Muscle of leg (tissue), 3 donors: ENCODE measurements at regions not wholly inside any gene's neighbourhood (a gene's known extent, or its start where the extent isn't known, plus 50 kb on each side); places are given as distances from the start of the nearest gene placed in this dataset.

Experiments used
- DNase-seq: peaks from one replicate; pipeline ENCODE4 v3.0.0; 2013
- H3K27ac ChIP-seq: one replicate; pipeline ENCODE4 v1.5.1; 2013; ENCODE audit warnings: mild to moderate bottlenecking, low read length, control low read depth
- H3K27me3 ChIP-seq: one replicate; pipeline ENCODE4 v1.6.1; 2013; ENCODE audit warnings: low read length; ENCODE audit not compliant: control insufficient read depth, insufficient read depth
- H3K36me3 ChIP-seq: one replicate; pipeline ENCODE4 v1.6.1; 2013; ENCODE audit warnings: low read length; ENCODE audit not compliant: control insufficient read depth, insufficient read depth
- H3K4me1 ChIP-seq: one replicate; pipeline ENCODE4 v1.6.1; 2013; ENCODE audit warnings: low read length; ENCODE audit not compliant: control insufficient read depth, insufficient read depth
- H3K4me3 ChIP-seq: one replicate; pipeline ENCODE4 v1.5.1; 2013; ENCODE audit warnings: low read length, control low read depth
- H3K9me3 ChIP-seq: replicated peaks from 2 replicates; pipeline ENCODE4 v1.6.1; 2013; ENCODE audit warnings: low read depth, low read length; ENCODE audit not compliant: control insufficient read depth
- WGBS: methylation state at CpG from one replicate; pipeline ENCODE4 v1.1.5; 2013; ENCODE audit warnings: missing lambda C conversion rate; ENCODE audit not compliant: insufficient coverage; 5-methylcytosine and 5-hydroxymethylcytosine counted together

DNA sequence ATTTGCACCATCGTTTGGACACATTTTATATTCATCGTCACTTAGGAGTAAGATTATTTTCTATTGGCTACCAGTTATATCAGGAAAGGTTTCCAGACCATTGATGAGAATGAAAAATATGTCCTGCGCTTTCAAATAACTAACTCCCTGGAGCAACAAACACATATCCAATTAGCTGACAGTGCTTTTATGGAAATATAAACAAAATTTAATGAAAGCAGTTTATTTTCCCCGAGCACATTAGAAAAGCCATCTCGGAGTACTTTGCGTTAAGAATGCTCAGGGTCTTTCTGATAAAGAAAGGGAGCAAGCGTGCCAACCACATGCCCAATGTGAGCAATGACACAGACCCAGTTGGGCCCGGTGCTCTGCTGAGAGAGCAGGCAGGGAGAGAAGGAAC lies 85.1 kb upstream of the ZPBP start:
- Histone ChIP-seq H3K27ac (no peak overlapping the region), H3K4me3 (no peak overlapping the region), H3K9me3 (no peaks in the 10 kb centered on the region), H3K36me3 (no peaks in the 10 kb centered on the region), H3K4me1 (no peaks in the 10 kb centered on the region), H3K27me3 (no peaks in the 10 kb centered on the region)
- no peak for DNase-seq
- WGBS = 95% methylated on average over 5 of the region's 8 CpGs

- Histone ChIP-seq H3K27ac (no peak overlapping the region), H3K4me3 (no peak overlapping the region), H3K9me3 (no peaks in the 10 kb centered on the region), H3K27me3 (no peaks in the 10 kb centered on the region), H3K36me3 (no peaks in the 10 kb centered on the region), H3K4me1 (no peaks in the 10 kb centered on the region)
- no peak for DNase-seq
- WGBS = no CpG with 5 or more reads among the region's 1 CpG
These were observed 81.9 kb upstream of the ZPBP start for GRCh38 chr7:50174948-50175347.

GRCh38 chr7:50166997-50167965 lies 74.2 kb upstream of the ZPBP start:
- no peak for DNase-seq
- H3K27me3 ChIP-seq = no peaks in the 10 kb centered on the region
- no peak overlapping the region for H3K4me3 ChIP-seq
- no peaks in the 10 kb centered on the region for H3K36me3 ChIP-seq
- no peak overlapping the region for H3K27ac ChIP-seq
- 68% methylated on average over 8 of the region's 13 CpGs for WGBS
- no peaks in the 10 kb centered on the region for H3K9me3 ChIP-seq
- H3K4me1 ChIP-seq = no peaks in the 10 kb centered on the region

GRCh38 chr7:50164559-50165170 lies 71.6 kb upstream of the ZPBP start:
- DNase-seq = no peak
- WGBS = 84% methylated on average over 4 of the region's 6 CpGs

GRCh38 chr7:50160206-50160605 lies 67.2 kb upstream of the ZPBP start:
- no peak for DNase-seq
- no peak overlapping the region for H3K27ac ChIP-seq
- WGBS = no CpG with 5 or more reads among the region's 4 CpGs
- no peaks in the 10 kb centered on the region for H3K27me3 ChIP-seq
- H3K36me3 ChIP-seq = no peaks in the 10 kb centered on the region
- no peak overlapping the region for H3K4me3 ChIP-seq
- H3K9me3 ChIP-seq = no peaks in the 10 kb centered on the region
- H3K4me1 ChIP-seq = no peaks in the 10 kb centered on the region

More at GRCh38 chr7:50164559-50165170, 71.6 kb upstream of the ZPBP start:
- H3K9me3 ChIP-seq = no peaks in the 10 kb centered on the region
- no peaks in the 10 kb centered on the region for H3K4me1 ChIP-seq
- H3K27me3 ChIP-seq = no peaks in the 10 kb centered on the region
- H3K36me3 ChIP-seq = no peaks in the 10 kb centered on the region
- no peak overlapping the region for H3K4me3 ChIP-seq
- H3K27ac ChIP-seq = no peak overlapping the region

DNA sequence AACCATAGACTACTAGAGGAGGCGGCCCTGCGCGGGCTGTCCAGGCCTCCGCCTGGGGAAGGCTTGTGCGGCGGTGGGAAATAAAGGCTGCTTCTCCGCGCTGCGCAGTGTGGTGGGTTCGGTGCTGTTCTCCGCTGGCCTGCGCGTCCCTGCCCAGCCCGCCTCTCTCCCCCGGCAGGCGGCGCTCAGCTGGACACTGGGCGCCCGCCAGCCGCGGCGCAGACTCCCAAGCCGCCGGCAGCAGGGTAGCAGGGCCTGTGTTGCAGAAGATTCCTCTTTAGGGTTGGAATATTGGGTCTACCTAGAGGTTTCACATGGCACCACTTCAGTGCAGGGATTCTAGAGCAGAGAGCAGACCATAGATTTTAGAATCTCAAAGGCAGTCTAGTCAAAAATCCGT lies 66.1 kb upstream of the ZPBP start:
- no peak for DNase-seq
- Histone ChIP-seq H3K36me3 (no peaks in the 10 kb centered on the region), H3K9me3 (no peaks in the 10 kb centered on the region), H3K4me1 (no peaks in the 10 kb centered on the region), H3K27ac (no peak overlapping the region), H3K4me3 (no peak overlapping the region), H3K27me3 (no peaks in the 10 kb centered on the region)
- 85% methylated on average over 22 of the region's 25 CpGs for WGBS

- Histone ChIP-seq H3K9me3 (no peaks in the 10 kb centered on the region), H3K27me3 (no peaks in the 10 kb centered on the region), H3K4me3 (no peak overlapping the region), H3K27ac (no peak overlapping the region), H3K4me1 (no peaks in the 10 kb centered on the region), H3K36me3 (no peaks in the 10 kb centered on the region)
- 70% methylated on average over 4 of the region's 5 CpGs for WGBS
- no peak for DNase-seq
These were observed 63.7 kb upstream of the ZPBP start for GRCh38 chr7:50156706-50157105.

- DNase-seq = no peak
- Histone ChIP-seq H3K27me3 (no peaks in the 10 kb centered on the region), H3K36me3 (no peaks in the 10 kb centered on the region), H3K4me1 (no peaks in the 10 kb centered on the region), H3K4me3 (no peak overlapping the region), H3K27ac (no peak overlapping the region), H3K9me3 (no peaks in the 10 kb centered on the region)
- 56% methylated on average over 4 of the region's 4 CpGs for WGBS
These were observed 63.1 kb upstream of the ZPBP start for GRCh38 chr7:50156163-50156562.

DNA sequence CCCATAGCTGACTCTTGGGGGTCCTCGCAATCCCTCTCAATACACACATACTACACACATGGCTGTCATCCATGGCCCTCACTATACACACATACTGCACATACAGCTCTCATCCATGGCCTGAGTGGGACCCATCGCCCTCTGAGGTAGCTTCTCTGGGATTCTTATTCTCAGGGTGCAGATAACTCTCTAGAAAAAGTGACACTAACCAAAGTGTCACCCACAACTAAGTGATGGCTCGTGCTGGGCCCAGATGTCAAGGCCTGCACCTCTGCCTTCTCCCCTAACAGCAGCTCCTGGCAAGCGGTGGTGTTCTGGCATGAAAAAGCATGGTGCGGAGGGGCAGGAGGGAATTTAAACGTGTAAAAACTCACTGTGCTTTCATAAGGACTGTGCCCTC lies 62.7 kb upstream of the ZPBP start:
- H3K36me3 ChIP-seq = no peaks in the 10 kb centered on the region
- H3K27me3 ChIP-seq = no peaks in the 10 kb centered on the region
- WGBS = 83% methylated on average over 2 of the region's 6 CpGs
- H3K4me1 ChIP-seq = no peaks in the 10 kb centered on the region
- no peak overlapping the region for H3K4me3 ChIP-seq
- no peak overlapping the region for H3K27ac ChIP-seq
- no peaks in the 10 kb centered on the region for H3K9me3 ChIP-seq
- no peak for DNase-seq

DNA sequence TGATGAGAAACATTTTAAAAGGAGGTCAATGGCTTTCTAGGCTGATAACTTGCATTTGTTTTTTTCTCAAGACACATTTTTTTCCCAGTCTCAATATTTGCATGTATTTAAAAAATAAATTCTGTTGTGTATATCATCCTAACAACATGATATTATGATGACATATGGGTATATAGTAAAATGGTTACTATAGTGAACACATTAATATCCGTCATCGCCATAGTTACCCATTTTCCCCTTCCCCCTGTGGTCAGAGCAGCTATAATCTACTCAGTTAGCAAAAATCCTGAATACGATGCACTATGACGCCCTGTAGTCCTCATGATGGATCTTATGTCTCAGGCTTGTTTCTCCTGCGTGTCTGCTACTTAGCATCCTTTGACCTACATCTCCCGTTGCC lies 60.9 kb upstream of the ZPBP start:
- no peaks in the 10 kb centered on the region for H3K9me3 ChIP-seq
- no peak for DNase-seq
- no peaks in the 10 kb centered on the region for H3K27me3 ChIP-seq
- H3K36me3 ChIP-seq = no peaks in the 10 kb centered on the region
- no peaks in the 10 kb centered on the region for H3K4me1 ChIP-seq
- WGBS = 73% methylated on average over 3 of the region's 6 CpGs
- H3K27ac ChIP-seq = no peak overlapping the region
- no peak overlapping the region for H3K4me3 ChIP-seq
